DMS114 treated with DMSO at 0.1 percent for 48 hours (cell line): ENCODE measurements at regions not wholly inside any gene's neighbourhood (a gene's known extent, or its start where the extent isn't known, plus 50 kb on each side); places are given as distances from the start of the nearest gene placed in this dataset.

Source experiments
- DNase-seq: peaks from one replicate; lab custom pipeline; 2025; ENCODE audit not compliant: unreplicated experiment; lab: John Stamatoyannopoulos, UW

GRCh38 chr6:134719911-134720310 is 230.0 kb downstream of the ALDH8A1 start:
- no peak for DNase-seq

- DNase-seq, result no peak
Observed at GRCh38 chr6:134719286-134719685, 230.6 kb downstream of the ALDH8A1 start.

GRCh38 chr6:134714679-134715078 is 235.2 kb downstream of the ALDH8A1 start:
- no peak for DNase-seq

- DNase-seq, result no peak
Observed at GRCh38 chr6:134714113-134714512, 235.8 kb downstream of the ALDH8A1 start.

- no peak for DNase-seq
Observed at GRCh38 chr6:134712311-134712710, 237.6 kb downstream of the ALDH8A1 start.

- no peak for DNase-seq
Observed at GRCh38 chr6:134708079-134708478, 241.8 kb downstream of the ALDH8A1 start.

- DNase-seq, result no peak
Observed at GRCh38 chr6:134707342-134708031, 242.4 kb downstream of the ALDH8A1 start.

- DNase-seq, result no peak
Observed at GRCh38 chr6:134706806-134707205, 243.1 kb downstream of the ALDH8A1 start.

GRCh38 chr6:134706153-134706552 is 243.7 kb downstream of the ALDH8A1 start:
- no peak for DNase-seq

- DNase-seq, result no peak
Observed at GRCh38 chr6:134703206-134703605, 246.7 kb downstream of the ALDH8A1 start.

- no peak for DNase-seq
Observed at GRCh38 chr6:134702279-134702678, 247.6 kb downstream of the ALDH8A1 start.

- DNase-seq, result no peak
Observed at GRCh38 chr6:134701301-134701700, 248.6 kb downstream of the ALDH8A1 start.

- no peak for DNase-seq
Observed at GRCh38 chr6:134698228-134698627, 251.7 kb downstream of the ALDH8A1 start.

GRCh38 chr6:134692008-134692407 is 257.9 kb downstream of the ALDH8A1 start:
- DNase-seq, result no peak

- no peak for DNase-seq
Observed at GRCh38 chr6:134691180-134691579, 258.7 kb downstream of the ALDH8A1 start.

GRCh38 chr6:134690048-134690447 is 259.9 kb downstream of the ALDH8A1 start:
- DNase-seq, result no peak

GRCh38 chr6:134689641-134690040 is 260.3 kb downstream of the ALDH8A1 start:
- no peak for DNase-seq

- no peak for DNase-seq
Observed at GRCh38 chr6:134689177-134689576, 260.7 kb downstream of the ALDH8A1 start.

GRCh38 chr6:134686071-134686470 is 263.8 kb downstream of the ALDH8A1 start:
- DNase-seq, result no peak

GRCh38 chr6:134684423-134684795 is 265.5 kb downstream of the ALDH8A1 start:
- DNase-seq, result no peak

- no peak for DNase-seq
Observed at GRCh38 chr6:134683783-134684422, 266.0 kb downstream of the ALDH8A1 start.

- DNase-seq, result no peak
Observed at GRCh38 chr6:134680433-134680832, 269.5 kb downstream of the ALDH8A1 start.

GRCh38 chr6:134680021-134680420 is 269.9 kb downstream of the ALDH8A1 start:
- no peak for DNase-seq
